GM12878 (cell line): ENCODE measurements at regions not wholly inside any gene's neighbourhood (a gene's known extent, or its start where the extent isn't known, plus 50 kb on each side); places are given as distances from the start of the nearest gene placed in this dataset.
"Not testable (repeated sequence)": the region's sequence is repeated elsewhere in the genome, so short reads cannot be mapped to it uniquely, and the experiment has no call there.

Experiments
- ATAC-seq: fragments of 200-7000 bp; cut with Tn5 transposase; 3 replicates; pipeline ENCODE4 v1.9.1; 2020; ENCODE audit warnings: mild to moderate bottlenecking, moderate library complexity
- BruUV-seq: library from RNA; stranded (reverse); fragments of 400-500 nt; replicated peaks from 2 replicates; lab custom pipeline; 2021; lab: Mats Ljungman, UMichigan
- CTCF ChIA-PET: fragments of 300-600 bp; sonication (Branson Sonifier 250); formaldehyde crosslinking; extraction: SDS; loops from one replicate; lab custom pipeline; 2021; ENCODE audit warnings: inconsistent platforms; lab: Yijun Ruan, JAX
- POLR2A ChIA-PET: fragments of 350-600 bp; formaldehyde crosslinking; extraction: SDS; loops from one replicate; lab custom pipeline; 2021; ENCODE audit warnings: inconsistent platforms; lab: Charles Lee
- RAD21 ChIA-PET: fragments of 300-600 bp; sonication (Branson Sonifier 250); formaldehyde crosslinking; loops from one replicate; lab custom pipeline; 2023; ENCODE audit warnings: antibody characterized with exemption; ENCODE audit not compliant: unreplicated experiment; lab: Charles Lee
- SMC1A ChIA-PET: fragments of 300-600 bp; sonication (Branson Sonifier 250); formaldehyde crosslinking; loops from one replicate; lab custom pipeline; 2023; ENCODE audit not compliant: unreplicated experiment, uncharacterized antibody; lab: Charles Lee
- DNase-seq: peaks from one replicate; pipeline ENCODE4 v3.0.0-alpha.2; 2011; ENCODE audit warnings: low read depth, low spot score
- FAIRE-seq: peaks from 3 replicates; lab custom pipeline; 2011; peaks lifted over from hg19 to GRCh38; lab: Jason Lieb, UNC
- H2AFZ ChIP-seq: 2 replicates; pipeline ENCODE4 v1.6.0; 2011; ENCODE audit warnings: low read depth, low read length, control low read depth; ENCODE audit not compliant: control insufficient read depth
- H3K27ac ChIP-seq: 2 replicates; pipeline ENCODE4 v1.5.1; 2011; ENCODE audit warnings: control low read depth; ENCODE audit not compliant: control insufficient read depth, insufficient read depth
- H3K27me3 ChIP-seq, 2 experiments: replicated peaks in 1 of 2; 2 replicates each; pipeline versions ENCODE4 v1.6.0 to v1.6.1; 2011; ENCODE audit warnings: low read length in 1 of 2; ENCODE audit not compliant: control insufficient read depth in 2 of 2, insufficient read depth in 2 of 2
- H3K36me3 ChIP-seq, 2 experiments: 2 replicates each; pipeline ENCODE4 v1.5.1; 2011; ENCODE audit warnings: low read length in 1 of 2; ENCODE audit not compliant: control insufficient read depth in 2 of 2, insufficient read depth in 2 of 2
- H3K4me1 ChIP-seq: 2 replicates; pipeline ENCODE4 v1.6.1; 2011; ENCODE audit warnings: mild to moderate bottlenecking, low read length, moderate library complexity, mixed read lengths; ENCODE audit not compliant: control insufficient read depth, insufficient read depth
- H3K4me2 ChIP-seq: 2 replicates; pipeline ENCODE4 v1.6.0; 2011; ENCODE audit warnings: control low read depth; ENCODE audit not compliant: control insufficient read depth, insufficient read depth
- H3K4me3 ChIP-seq: fragments of 200-600 bp; sonication (generic); 2 replicates; pipeline ENCODE4 v1.5.1; 2016
- H3K79me2 ChIP-seq: 2 replicates; pipeline ENCODE4 v1.6.0; 2011; ENCODE audit warnings: low read length; ENCODE audit not compliant: control insufficient read depth, insufficient read depth
- H3K9ac ChIP-seq: 2 replicates; pipeline ENCODE4 v1.8.0; 2011; ENCODE audit warnings: low read length, control low read depth, mixed read lengths; ENCODE audit not compliant: control insufficient read depth, insufficient read depth
- H3K9me3 ChIP-seq: replicated peaks from 3 replicates; pipeline ENCODE4 v1.5.1; 2011; ENCODE audit warnings: mild to moderate bottlenecking, low read length; ENCODE audit not compliant: control insufficient read depth, insufficient read depth
- H4K20me1 ChIP-seq: 2 replicates; pipeline ENCODE4 v1.6.0; 2011; ENCODE audit not compliant: control insufficient read depth, insufficient read depth
- WGBS: methylation state at CpG from one replicate; pipeline ENCODE4 v1.1.6; 2016; ENCODE audit warnings: low lambda C conversion rate; ENCODE audit not compliant: insufficient replicate concordance, insufficient coverage; ENCODE audit errors: missing lambda C conversion rate; 5-methylcytosine and 5-hydroxymethylcytosine counted together
- in situ Hi-C: fragments of 300-500 bp; cut with MboI; formaldehyde crosslinking; loops from 9 replicates; pipeline ENCODE4 v1.14.3; 2018; ENCODE audit warnings: mixed read lengths
- intact Hi-C: fragments of 100-400 bp; cut with micrococcal nuclease; formaldehyde crosslinking; loops from one replicate; pipeline ENCODE4 v1.14.2; 2022; ENCODE audit not compliant: unreplicated experiment

GRCh38 chr18:14987377-14987776, 239.4 kb downstream of the ANKRD30B start:
- 0% methylated on average over 3 of the region's 3 CpGs for WGBS
- H3K9me3 ChIP-seq, H3K4me3 ChIP-seq, POLR2A ChIA-PET, H3K4me2 ChIP-seq, FAIRE-seq, H3K9ac ChIP-seq, H3K4me1 ChIP-seq, H4K20me1 ChIP-seq, H3K27me3 ChIP-seq, ATAC-seq, H3K27ac ChIP-seq, H3K36me3 ChIP-seq, in situ Hi-C loops, CTCF ChIA-PET, RAD21 ChIA-PET, DNase-seq, H2AFZ ChIP-seq, H3K79me2 ChIP-seq, BruUV-seq, SMC1A ChIA-PET, intact Hi-C loops: not testable (repeated sequence)

DNA sequence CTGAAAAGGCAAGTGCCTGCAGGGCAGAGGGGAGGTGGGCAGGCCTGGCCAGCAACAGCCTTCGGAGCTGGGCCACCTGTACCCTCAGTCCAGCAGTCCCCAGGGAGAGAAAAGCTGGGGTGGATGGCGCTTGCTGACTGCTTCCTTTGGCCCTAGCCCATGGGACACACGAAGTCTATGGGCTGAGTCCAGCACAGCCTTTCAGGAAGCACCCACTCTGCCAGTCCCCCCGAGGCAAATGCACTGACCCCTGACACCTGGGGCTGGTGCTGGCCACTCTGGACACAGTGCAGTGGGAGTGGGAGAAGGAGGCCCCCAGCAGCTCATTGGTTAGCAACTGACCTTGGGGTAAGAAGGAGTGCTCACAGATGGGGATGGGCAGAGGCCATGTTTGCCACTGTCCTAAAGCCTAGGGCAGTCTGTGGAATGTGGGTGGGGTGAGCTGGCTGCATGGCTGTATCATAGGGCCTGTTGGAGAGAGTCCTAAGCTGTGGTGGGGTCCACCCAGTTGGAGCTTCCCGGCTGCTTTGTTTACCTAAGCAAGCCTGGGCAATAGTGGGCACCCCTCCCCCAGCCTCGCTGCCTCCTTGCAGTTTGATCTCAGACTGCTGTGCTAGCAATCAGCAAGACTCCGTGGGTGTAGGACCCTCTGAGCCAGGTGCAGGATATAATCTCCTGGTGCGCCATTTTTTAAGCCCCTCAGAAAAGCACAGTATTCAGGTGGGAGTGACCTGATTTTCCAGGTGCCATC, 240.2 kb downstream of the ANKRD30B start:
- H3K4me1 ChIP-seq, H3K9me3 ChIP-seq, POLR2A ChIA-PET, FAIRE-seq, H3K27me3 ChIP-seq, H3K4me2 ChIP-seq, in situ Hi-C loops, H3K27ac ChIP-seq, H3K36me3 ChIP-seq, ATAC-seq, CTCF ChIA-PET, intact Hi-C loops, RAD21 ChIA-PET, H2AFZ ChIP-seq, H4K20me1 ChIP-seq, SMC1A ChIA-PET, DNase-seq, H3K4me3 ChIP-seq, BruUV-seq, H3K9ac ChIP-seq, H3K79me2 ChIP-seq: not testable (repeated sequence)
- WGBS: 14% methylated on average over 5 of the region's 8 CpGs

DNA sequence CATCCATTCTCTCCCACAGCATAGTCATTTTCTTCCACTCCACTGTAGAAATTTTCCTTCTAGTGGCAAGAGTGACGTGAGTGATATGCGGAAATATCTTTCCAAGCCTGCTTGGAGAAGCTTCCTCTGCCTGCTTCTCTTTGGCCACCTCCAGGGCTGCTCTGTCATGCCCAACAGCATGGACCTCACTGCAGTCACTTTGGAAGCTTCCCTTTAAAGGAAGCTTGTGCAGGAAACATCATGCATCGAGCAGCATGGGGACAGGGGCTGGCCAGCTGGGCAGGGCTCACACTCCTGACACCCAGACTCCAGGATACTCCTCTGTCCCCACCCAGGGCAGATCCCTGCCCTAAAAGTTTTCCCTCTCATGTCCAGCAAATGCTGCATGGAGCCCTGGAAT, 241.6 kb downstream of the ANKRD30B start:
- H3K27ac ChIP-seq, H3K79me2 ChIP-seq, H3K9ac ChIP-seq, CTCF ChIA-PET, POLR2A ChIA-PET, ATAC-seq, H3K4me3 ChIP-seq, RAD21 ChIA-PET, in situ Hi-C loops, H2AFZ ChIP-seq, H3K36me3 ChIP-seq, intact Hi-C loops, H4K20me1 ChIP-seq, BruUV-seq, DNase-seq, SMC1A ChIA-PET, FAIRE-seq, H3K9me3 ChIP-seq, H3K27me3 ChIP-seq, H3K4me2 ChIP-seq, H3K4me1 ChIP-seq: not testable (repeated sequence)
- 0% methylated on average over 3 of the region's 3 CpGs for WGBS

GRCh38 chr18:14991934-14992445, 244.0 kb downstream of the ANKRD30B start:
- intact Hi-C loops, in situ Hi-C loops, ATAC-seq, H3K36me3 ChIP-seq, H3K27ac ChIP-seq, RAD21 ChIA-PET, H3K4me2 ChIP-seq, DNase-seq, POLR2A ChIA-PET, H3K4me1 ChIP-seq, FAIRE-seq, BruUV-seq, CTCF ChIA-PET, SMC1A ChIA-PET, H3K9me3 ChIP-seq, H4K20me1 ChIP-seq, H3K4me3 ChIP-seq, H3K27me3 ChIP-seq, H2AFZ ChIP-seq, H3K9ac ChIP-seq, H3K79me2 ChIP-seq: not testable (repeated sequence)
- 24% methylated on average over 7 of the region's 7 CpGs for WGBS
